DOHH2 (cell line): ENCODE measurements at regions not wholly inside any gene's neighbourhood (a gene's known extent, or its start where the extent isn't known, plus 50 kb on each side); places are given as distances from the start of the nearest gene placed in this dataset.

Source experiments
- CTCF ChIP-seq: fragments of 200-600 bp; sonication (generic); IDR thresholded peaks from one replicate; pipeline ENCODE4 v1.5.1; 2014; ENCODE audit warnings: antibody characterized with exemption, mild to moderate bottlenecking, low read depth, low read length; ENCODE audit not compliant: poor library complexity, severe bottlenecking
- EZH2phosphoT487 ChIP-seq: fragments of 200-600 bp; sonication (generic); IDR thresholded peaks from 2 replicates; pipeline ENCODE4 v1.6.1; 2017; ENCODE audit warnings: borderline replicate concordance, mild to moderate bottlenecking, antibody characterized with exemption, low read length, moderate library complexity, mixed read lengths

- TF ChIP-seq CTCF (no peak), EZH2phosphoT487 (no peak)
Observed at GRCh38 chr1:73803380-73803779, 394.6 kb downstream of the LRRIQ3 start.
